AG20443 (cell line): ENCODE measurements at regions not wholly inside any gene's neighbourhood (a gene's known extent, or its start where the extent isn't known, plus 50 kb on each side); places are given as distances from the start of the nearest gene placed in this dataset.
A peak's percentile ranks its signal among the peaks of the same experiment; 100 is the strongest.
"Not testable (repeated sequence)": the region's sequence is repeated elsewhere in the genome, so short reads cannot be mapped to it uniquely, and the experiment has no call there.

Source experiments
- DNase-seq: peaks from one replicate; pipeline ENCODE4 v3.0.0; 2012; ENCODE audit warnings: low spot score, mixed read lengths

DNA sequence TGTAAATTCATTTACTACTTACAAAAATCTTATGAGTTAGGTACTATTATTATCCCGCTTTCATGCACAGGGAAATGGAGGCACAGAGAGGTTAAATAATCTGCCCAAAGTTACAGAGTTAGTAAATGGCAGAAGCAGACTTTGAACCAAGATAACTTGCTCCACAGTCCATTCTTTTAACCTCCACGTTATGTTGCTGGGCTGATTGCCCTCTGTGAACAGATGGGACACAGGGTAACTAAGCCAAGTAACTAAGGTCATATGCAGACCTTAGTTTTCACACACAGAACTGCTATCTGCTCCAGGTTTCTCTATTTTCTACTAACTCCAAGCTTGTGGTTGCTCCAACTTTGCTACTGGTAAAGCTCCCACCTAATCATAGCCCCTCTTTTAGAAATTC, 147.1 kb upstream of the IFNG-AS1 start:
- no peak for DNase-seq

DNA sequence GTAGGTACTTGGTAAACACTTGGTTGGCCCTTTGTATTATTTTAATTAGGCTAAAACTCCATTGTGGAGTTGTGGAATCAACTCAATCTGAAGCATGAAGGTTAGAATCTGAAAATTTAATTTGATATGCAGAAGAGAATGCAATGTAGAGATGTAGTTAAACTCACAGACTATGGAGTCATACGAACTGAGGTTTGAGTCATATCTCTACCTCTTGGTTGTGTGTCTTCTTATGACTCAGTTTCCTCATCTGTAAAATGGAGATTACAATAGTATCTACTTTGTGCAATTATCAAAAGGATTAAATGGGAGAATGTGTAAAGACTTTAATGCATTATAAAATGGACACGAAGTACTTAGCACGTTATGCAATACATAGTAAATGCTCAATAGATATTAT, 146.0 kb upstream of the IFNG-AS1 start:
- DNase-seq, result no peak

DNA sequence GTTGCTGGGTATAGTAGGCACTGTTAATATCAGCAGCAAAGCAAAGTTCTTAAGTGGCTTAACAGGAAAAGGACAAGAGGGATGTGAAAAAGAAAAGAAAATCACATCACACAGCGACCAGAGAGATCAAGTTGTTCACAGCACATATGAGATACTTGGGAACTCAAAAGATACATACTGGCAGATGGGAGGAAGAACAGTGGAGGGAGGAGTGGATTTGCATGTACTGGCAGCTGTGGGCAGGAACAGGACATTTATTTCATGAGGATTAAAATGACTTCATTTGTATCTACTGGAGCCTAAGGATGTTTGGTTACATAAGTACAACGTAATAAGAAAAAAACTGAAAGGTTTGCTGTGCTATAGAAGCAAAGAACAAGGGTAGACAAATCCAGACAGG, 136.5 kb upstream of the IFNG-AS1 start:
- DNase-seq, result no peak

DNA sequence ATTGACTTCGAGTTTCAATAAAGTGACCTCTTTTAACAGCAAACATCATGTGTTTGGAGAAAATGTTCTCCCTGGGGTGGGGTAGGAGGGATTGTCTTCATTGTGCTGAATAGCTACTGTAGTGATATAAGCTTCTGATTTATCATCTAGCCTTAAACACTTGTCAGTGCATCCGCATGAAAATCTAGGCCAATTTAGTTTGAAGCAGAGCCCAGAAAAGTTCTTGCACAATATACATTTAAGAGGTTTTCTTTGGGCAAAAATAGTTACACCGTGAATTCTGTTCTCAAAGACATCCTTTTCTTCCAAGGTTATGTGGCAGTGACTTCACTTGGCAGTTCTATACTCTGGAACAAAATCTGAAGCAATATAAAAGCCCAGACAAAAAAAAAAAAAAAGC, 136.0 kb upstream of the IFNG-AS1 start:
- peak; percentile 23 for DNase-seq

DNA sequence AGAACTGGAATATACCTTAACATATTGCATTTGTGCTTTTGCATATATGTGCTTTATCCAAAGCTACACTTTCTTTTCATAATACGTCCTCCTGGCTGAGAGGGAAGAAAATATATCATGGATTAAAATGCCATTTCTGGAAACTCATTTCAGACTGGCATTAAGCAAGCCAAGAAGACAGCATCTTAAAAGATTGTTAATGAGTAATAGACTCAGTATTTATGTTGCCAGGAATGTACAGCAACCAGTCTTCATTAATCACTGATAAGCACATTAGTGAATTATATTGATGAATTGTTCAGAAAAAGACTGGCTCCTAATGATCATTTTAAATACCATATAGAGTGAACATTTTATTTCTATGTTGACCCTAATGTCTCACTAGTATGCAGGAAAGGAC, 134.9 kb upstream of the IFNG-AS1 start:
- no peak for DNase-seq

DNA sequence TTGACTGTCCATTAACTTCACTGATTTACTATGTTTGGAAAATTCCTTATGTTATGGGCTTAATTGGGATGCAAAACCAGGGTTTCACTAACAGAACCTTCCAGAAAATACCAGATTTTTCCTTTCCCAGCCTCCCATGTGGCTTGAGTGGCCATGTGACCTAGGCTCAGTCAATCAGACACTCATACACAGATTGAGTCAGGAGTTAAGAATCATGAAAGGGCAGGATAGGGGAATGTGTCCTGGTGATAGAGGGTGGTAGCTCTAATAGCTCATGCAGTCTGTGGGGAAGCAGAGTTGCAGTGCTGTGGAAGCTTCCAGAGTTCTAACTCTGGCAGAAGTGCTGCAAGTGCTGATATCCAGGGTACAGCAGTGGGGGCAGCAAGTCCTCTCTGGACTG, 134.1 kb upstream of the IFNG-AS1 start:
- DNase-seq, result no peak

DNA sequence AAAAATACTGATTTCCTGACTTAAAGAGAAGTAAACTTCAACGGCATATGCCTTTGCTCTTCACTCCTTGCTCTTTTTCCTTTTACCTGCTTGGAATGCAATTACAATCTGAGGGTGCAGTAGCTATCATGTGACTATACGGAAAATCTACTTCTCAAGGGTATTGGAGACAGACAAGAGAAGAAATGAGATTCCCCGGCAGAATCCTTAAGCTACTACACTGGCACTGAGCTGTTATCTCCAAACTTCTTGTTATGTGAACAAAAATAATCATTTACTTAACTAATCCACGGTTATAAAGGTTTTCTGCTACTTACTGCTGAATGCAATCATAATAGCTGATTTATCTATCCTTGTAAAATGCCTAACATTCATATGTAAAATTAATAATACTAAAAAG, 118.0 kb upstream of the IFNG-AS1 start:
- no peak for DNase-seq

DNA sequence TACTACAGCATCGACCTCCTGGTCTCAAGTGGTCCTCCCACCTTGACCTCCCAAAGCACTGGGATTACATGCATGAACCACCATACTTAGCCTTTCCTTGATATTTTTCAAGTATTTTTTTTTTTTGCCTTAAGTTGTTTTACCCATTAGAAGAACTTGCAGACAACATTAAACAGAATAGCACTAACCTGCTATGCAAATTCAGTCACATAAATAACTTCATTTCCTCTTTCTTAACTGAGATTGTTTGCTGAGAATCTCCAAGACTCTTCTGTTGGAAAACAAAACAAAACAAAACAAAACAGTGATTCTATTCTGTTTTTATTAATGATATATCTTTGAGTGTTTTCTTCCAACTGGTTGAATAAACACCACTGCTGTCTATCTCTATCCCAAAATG, 115.9 kb upstream of the IFNG-AS1 start:
- DNase-seq, result no peak

DNA sequence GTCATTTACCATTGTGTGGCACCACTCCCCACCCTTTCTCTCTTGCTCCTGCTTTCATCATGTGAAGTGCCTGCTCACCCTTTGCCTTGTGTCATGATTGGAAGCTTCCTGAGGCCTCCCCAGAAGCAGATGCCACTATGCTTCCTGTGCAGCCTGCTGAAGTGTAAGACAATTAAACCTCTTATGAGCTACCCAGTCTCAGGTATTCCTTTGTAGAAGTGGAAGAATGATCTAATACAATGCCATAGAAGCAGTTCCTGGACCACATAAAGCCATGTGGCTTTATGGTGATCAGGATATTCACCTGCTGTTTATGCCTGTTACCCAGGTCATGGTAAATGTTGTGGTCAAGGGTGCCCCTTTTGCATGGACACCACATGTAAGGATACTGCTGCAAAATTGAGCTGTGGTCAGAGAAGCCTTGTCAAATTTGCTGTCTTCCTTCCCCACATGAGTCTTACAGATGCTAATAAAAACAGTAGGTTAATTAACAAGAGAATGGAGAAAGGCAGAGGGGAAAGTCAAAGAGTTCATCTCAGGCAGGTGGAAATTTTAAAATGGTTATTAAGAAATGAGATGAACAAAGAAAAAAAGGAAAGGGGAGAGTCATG, 112.8 kb upstream of the IFNG-AS1 start:
- no peak for DNase-seq

DNA sequence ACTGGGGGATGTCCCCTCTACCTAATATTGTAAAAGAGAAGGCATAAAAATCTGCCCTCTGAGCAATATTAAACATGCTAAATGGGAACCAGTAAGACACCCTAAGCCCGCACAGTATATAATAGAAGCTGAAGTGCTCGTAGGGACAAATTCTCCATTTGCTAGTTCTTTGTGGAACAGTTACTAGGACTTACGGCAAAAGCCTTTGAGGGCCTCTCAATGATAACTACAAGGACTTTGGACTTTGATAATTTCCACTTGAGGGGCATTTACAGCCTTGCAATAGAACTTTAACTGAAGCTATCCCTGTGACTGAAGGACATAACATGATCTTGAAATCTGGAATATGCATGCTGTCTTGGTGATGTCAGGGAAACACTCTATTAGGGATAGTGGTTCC, 111.5 kb upstream of the IFNG-AS1 start:
- DNase-seq, result no peak

DNA sequence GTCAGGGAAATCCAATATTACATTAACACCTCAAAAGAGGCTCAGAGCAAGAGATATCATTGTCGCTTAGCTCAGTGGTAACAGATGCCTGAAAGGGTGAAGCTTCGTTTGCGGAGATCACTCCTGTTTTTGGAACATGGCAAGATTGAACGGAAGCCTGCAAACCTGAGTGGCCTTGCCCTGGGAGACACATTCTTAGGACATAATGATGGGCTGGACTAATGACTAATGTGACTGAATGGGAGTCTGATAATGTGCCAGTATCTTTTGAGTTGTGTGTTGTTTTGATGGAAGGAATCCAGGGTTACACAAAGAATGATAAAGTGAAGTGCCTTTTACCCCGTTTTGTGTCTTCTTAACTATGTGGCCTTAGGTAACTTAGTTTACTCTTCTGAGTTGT, 109.3 kb upstream of the IFNG-AS1 start:
- no peak for DNase-seq

DNA sequence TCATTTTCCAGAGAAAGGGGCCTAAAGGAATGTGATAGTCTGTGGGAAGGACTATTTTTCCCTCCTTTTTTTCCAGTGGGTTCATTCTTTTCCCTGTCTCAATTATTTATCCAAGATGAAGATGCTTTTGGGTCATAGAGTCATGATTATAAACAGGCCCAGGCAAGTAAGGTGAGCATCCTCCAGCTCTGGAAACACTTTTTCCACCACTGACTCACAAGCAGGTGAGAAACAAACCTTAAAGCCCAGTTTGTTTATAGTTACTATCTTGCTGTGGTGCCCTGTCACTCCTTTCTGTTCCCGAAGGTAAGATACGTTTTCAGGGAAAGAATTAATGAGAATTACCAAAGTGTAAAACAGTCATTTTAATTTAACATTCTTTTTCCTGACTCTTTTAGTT, 107.7 kb upstream of the IFNG-AS1 start:
- DNase-seq, result no peak

DNA sequence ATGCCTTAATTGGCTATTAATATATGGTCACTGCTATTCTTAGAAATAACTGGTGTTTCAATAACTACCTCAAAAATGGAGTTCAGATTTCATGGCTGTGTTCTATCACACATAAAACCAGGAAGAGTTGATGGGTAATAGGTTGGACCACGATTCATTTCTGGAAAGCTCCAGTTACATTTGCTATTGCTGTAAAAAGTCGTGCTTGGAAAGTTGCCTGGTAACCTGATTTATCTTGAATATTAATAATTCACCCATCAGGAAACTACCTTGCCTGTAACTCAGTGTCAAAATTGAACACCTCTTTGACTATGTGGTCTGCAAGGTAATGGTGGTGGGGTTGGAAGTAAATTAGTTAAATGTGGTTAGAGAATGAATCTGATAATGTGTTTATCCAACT, 104.7 kb upstream of the IFNG-AS1 start:
- no peak for DNase-seq

DNA sequence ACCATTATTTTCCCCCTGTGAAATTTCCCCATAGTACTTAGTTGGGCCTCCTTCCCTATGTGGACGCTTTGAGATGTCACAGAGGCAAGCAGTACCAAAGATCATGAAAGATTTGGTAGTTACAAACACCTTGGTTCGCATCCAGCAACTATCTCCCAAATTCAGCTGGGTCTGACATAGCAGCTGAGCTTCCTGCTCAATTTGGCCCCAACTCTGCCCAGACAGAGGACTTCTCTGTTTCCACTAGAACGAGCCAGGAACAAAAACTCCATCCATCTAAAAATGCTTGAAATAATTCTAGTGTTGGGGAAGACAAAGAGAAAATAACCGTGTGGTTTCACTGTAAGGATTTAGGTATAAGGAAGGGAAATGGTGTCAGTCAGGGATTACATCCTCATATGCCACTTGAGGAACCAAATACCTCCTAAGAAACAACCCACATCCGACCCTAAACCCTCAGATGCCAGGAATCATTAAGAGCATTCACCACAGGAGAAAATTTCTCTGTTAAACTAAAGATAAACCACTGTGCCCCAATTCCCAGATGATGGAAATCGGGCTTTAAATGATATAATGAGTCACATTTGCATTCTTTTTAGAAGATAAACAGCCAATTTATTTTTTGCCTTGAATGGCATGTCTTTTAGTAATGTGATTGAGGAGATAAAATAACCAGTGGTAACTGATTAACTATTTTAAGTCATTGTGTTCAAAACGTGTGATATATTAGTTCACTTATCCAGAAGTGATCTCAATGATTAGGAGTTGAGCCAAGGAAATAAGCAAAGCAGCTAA, 103.7 kb upstream of the IFNG-AS1 start:
- peak; percentile 34 for DNase-seq

DNA sequence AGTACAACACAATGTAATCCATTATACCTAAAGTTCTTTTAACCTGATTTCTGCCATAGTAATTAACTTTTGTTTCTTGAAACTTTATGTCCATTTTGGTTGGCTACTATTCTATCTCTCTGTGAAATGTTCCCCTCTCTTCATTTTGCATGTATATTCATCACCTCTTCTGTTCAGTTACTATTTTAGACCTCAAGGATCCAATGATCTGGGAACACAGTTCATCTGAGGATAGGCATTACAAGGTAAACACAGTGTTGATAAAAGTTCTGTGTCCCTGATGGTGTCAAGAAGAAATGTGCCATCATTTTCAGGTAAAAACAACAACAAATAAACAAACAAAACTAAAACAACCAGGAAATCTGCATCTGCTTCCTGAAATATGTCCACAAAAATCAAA, 102.2 kb upstream of the IFNG-AS1 start:
- no peak for DNase-seq

DNA sequence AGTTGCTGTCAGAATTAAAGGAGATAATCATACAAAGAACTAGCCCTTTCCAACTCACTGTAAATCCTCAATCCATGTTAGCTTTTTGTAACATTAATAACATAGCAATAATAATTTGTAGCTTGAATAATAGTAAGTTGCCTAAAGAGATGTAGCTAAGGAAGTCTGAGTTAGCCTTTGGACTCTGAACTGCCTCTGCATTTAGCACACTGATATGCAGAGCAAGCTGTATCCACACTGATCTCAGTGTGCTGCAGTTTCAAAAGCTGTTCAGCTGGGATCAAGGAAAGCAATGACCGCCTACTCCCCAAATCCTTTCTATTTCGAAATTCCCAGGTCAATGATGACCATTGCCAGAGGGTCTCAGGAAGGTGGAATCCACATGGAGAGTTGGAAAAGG, 99.3 kb upstream of the IFNG-AS1 start:
- DNase-seq, result no peak

DNA sequence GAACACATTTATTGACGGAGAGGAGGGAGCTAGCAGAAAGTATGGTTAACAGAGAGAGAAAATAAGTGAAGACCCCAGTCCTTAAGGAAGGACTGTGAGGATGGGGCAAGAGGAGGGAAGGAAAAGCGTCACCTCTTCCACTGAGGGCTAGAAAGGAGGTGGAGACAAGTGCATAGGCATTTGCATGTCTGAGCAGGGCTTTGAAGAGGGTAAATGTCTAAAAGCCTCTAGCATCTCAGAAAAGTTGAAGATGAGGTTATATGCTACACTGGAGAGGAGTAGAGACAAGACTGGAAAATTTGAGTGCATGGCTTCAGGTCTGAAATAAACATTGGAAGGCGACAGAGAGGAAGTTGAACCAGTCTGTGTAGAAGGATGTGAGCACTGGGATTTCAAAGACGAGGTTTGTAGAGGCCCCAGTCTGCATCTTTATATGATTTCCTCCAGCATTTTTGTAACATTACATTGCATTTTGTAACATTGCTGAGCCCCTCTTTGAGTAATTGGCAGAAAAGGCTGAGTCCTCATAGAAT, 98.5 kb upstream of the IFNG-AS1 start:
- no peak for DNase-seq

DNA sequence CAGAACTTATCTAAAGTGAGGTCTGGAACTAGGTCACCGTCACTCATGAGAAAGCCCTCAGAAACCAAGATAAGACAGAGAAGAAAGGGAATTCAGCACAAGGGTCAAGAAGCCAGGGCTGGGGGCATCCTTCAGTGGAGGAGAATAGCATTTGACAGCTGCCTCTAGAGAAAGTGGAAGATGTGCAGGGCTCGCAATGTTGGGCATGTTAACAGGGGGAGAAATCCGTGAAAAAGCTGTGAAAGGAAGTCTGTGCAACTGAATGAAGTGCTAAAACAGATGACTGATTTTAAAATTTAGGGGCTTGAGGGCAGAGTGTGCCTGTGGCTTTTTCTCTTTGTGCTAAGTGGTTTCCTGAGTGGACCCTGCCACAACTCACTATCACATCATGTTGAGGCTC, 97.7 kb upstream of the IFNG-AS1 start:
- no peak for DNase-seq

DNA sequence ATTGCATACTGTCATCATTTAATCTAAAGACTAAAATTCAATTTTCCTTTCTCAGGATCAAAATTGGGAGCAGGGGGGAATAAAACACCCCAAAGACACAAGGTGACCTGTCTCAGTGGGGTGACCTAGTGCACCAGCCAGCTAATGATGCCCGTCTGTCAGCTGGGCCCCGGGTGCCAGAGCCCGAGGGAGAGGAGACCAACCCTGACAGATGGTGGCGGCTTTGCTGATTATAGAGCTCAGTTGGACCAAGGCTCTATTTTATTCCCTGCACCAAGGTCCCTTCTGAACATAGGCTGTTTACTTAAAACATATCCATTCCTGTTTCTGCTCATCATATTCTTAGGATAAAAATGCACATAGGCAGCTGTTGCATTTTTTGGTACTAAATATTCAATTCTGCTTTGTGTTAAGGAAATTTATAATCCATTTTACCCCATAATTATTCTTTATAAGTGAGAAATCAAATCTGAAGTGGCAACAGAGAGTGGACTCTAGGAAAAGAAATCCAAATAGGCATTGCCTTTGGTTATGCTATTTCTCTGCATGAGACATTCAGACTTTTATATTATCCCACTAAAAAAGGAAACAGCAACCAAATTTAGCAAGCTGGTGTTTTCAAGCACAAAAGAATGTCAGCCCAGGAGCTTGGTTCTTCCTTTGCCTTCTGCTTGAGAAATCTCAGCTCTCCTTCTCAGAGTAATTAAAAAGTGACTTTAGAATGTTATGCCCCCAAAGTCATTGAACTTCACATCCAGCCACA, 96.8 kb upstream of the IFNG-AS1 start:
- DNase-seq, result peak; percentile 15

DNA sequence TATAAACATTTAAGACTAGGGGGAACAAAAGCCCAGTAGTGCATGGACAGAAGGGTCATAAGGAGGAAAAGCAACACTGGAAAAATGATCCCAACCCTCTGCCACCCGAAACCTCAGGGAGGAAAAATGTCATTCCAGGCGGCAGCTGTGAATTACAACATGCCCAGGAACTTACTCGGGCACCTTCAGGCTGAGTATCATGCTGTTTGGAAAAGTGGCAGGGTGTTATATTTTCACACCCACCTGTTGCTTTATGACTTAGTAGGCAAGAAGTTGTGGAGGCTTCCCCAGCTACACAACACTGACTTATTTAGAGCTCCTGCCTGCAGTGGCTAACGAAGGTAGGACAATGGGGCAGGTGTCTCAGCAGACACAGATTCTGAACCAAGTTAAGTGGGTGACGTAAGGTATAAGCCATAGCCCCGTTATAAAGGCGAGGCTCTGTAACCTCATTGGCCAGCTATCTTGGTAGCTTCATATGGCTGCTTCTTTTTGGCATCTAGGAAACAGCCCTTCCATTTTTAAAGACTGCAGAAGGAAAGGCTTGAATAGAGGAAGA, 96.1 kb upstream of the IFNG-AS1 start:
- no peak for DNase-seq

DNA sequence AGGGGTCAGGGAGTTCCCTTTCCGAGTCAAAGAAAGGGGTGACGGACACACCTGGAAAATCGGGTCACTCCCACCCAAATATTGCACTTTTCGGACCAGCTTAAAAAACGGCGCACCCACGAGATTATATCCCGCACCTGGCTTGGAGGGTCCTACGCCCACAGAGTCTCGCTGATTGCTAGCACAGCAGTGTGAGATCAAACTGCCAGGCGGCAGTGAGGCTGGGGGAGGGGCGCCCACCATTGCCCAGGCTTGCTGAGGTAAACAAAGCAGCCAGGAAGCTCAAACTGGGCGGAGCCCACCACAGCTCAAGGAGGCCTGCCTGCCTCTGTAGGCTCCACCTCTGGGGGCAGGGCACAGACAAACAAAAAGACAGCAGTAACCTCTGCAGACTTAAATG, 88.8 kb upstream of the IFNG-AS1 start:
- DNase-seq, result not testable (repeated sequence)

DNA sequence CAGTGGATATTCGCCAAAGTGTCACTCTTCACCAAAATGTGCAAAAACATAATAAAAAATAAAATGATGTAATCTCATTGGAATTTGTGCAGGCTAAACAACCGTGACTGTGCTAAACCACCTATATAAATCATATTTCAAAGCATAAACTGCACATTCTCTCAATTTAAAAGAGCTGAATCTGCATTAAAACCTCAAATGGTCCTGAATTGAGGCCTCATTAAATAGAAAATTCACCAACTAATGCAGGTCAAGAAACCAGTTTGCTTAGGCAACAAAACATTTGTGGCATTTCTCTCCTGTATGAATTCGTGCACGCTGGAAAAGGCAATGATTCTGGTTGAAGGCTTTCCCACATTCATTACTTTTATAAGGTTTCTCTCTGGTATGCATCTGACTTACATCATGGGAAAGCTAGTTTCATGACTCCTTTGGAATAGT, 80.1 kb upstream of the IFNG-AS1 start:
- DNase-seq, result peak; percentile 48

DNA sequence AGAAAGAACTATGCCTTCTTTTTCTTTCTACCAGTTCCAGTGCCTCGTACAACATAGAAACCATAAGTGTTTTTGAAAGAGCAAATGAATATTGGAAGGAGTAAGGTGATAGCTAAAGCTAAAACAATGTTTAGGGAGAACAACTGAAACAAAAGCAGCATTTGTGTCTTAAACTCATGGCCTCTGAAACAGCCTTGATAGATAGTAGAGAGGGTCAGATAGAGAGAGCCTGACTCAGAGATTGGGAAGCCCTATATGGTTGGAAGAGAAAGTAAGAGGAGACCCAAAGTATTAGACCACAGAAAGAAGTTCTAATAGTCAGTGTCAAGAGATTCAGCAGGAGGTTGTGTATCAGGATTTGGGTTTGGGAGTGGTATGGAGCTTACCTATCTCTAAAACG, 79.6 kb upstream of the IFNG-AS1 start:
- no peak for DNase-seq
